HFF-Myc (cell line): ENCODE measurements at regions not wholly inside any gene's neighbourhood (a gene's known extent, or its start where the extent isn't known, plus 50 kb on each side); places are given as distances from the start of the nearest gene placed in this dataset.

ENCODE experiments used
- DNase-seq: peaks from one replicate; pipeline ENCODE4 v3.0.0-alpha.2; 2011; ENCODE audit warnings: low read depth; ENCODE audit errors: extremely low read depth
- H3K4me3 ChIP-seq: replicated peaks from 2 replicates; pipeline ENCODE4 v1.5.1; 2011; ENCODE audit warnings: low read depth, mild to moderate bottlenecking, control low read depth, low read length
- CTCF ChIP-seq: IDR thresholded peaks from 2 replicates; pipeline ENCODE4 v1.5.1; 2012; ENCODE audit warnings: mild to moderate bottlenecking, low read depth, low read length, control low read depth; ENCODE audit errors: missing control alignments

GRCh38 chr2:71997843-71998242 is 149.8 kb downstream of the CYP26B1 start:
- H3K4me3 ChIP-seq, result no peak overlapping the region
- no peak for DNase-seq
- no peak for TF ChIP-seq CTCF

GRCh38 chr2:71995067-71995665 is 152.5 kb downstream of the CYP26B1 start:
- DNase-seq, result peak; percentile 38
- TF ChIP-seq CTCF, result peak; percentile 39
- no peak overlapping the region for H3K4me3 ChIP-seq

- DNase-seq, result no peak
- no peak for TF ChIP-seq CTCF
- H3K4me3 ChIP-seq, result no peak overlapping the region
These were observed 155.6 kb downstream of the CYP26B1 start for GRCh38 chr2:71992036-71992435.

GRCh38 chr2:71991397-71991796 is 156.3 kb downstream of the CYP26B1 start:
- TF ChIP-seq CTCF, result no peak
- H3K4me3 ChIP-seq, result no peak overlapping the region

GRCh38 chr2:71990826-71991225 is 156.8 kb downstream of the CYP26B1 start:
- DNase-seq, result no peak
- H3K4me3 ChIP-seq, result no peak overlapping the region
- no peak for TF ChIP-seq CTCF

More at GRCh38 chr2:71991397-71991796, 156.3 kb downstream of the CYP26B1 start:
- DNase-seq, result no peak

- no peak for DNase-seq
- no peak for TF ChIP-seq CTCF
- no peak overlapping the region for H3K4me3 ChIP-seq
These were observed 157.5 kb downstream of the CYP26B1 start for GRCh38 chr2:71990122-71990521.

- DNase-seq, result no peak
- H3K4me3 ChIP-seq, result no peak overlapping the region
- TF ChIP-seq CTCF, result no peak
These were observed 158.0 kb downstream of the CYP26B1 start for GRCh38 chr2:71989671-71990070.
